CD4-positive, alpha-beta memory T cell (primary cell): ENCODE measurements at regions not wholly inside any gene's neighbourhood (a gene's known extent, or its start where the extent isn't known, plus 50 kb on each side); places are given as distances from the start of the nearest gene placed in this dataset.
A peak's percentile ranks its signal among the peaks of the same experiment; 100 is the strongest.

ENCODE experiments used
- CTCF ChIA-PET: fragments of 350-600 bp; sonication (Branson Sonifier 250); formaldehyde crosslinking; loops from one replicate; lab custom pipeline; 2021; ENCODE audit warnings: inconsistent platforms; ENCODE audit not compliant: partially characterized antibody; lab: Charles Lee
- POLR2A ChIA-PET: fragments of 350-600 bp; sonication (Branson Sonifier 250); formaldehyde crosslinking; loops from one replicate; lab custom pipeline; 2021; ENCODE audit not compliant: partially characterized antibody; lab: Charles Lee
- DNase-seq, 5 donors: peaks; one replicate each; pipeline versions ENCODE4 v3.0.0 to v3.0.0-alpha.2; 2020 to 2022; ENCODE audit warnings: mixed read lengths in 1 of 5
- H3K27ac ChIP-seq: one replicate; pipeline ENCODE4 v1.7.0; 2013; ENCODE audit warnings: low read depth, low read length
- H3K27me3 ChIP-seq: 2 replicates; pipeline ENCODE4 v1.7.0; 2013; ENCODE audit warnings: mild to moderate bottlenecking, low read length, moderate library complexity; ENCODE audit not compliant: insufficient read depth
- H3K36me3 ChIP-seq: 2 replicates; pipeline ENCODE4 v1.7.0; 2013; ENCODE audit warnings: mild to moderate bottlenecking, low read length, moderate library complexity; ENCODE audit not compliant: insufficient read depth
- H3K4me1 ChIP-seq: 2 replicates; pipeline ENCODE4 v1.7.0; 2013; ENCODE audit warnings: mild to moderate bottlenecking, low read length, moderate library complexity; ENCODE audit not compliant: insufficient read depth
- H3K4me3 ChIP-seq, 2 donors: one replicate each; pipeline ENCODE4 v1.7.0; 2013; ENCODE audit warnings: low read length in 2 of 2, mild to moderate bottlenecking in 1 of 2
- H3K9me3 ChIP-seq, 2 donors: one replicate each; pipeline ENCODE4 v1.7.0; 2013; ENCODE audit warnings: low read length in 2 of 2, control low read depth in 1 of 2; ENCODE audit not compliant: control insufficient read depth in 1 of 2
- H3K27ac Mint-ChIP-seq, 7 donors: one replicate each; pipeline ENCODE4 v1.8.0; 2020 to 2021; ENCODE audit warnings: mixed read lengths in 7 of 7, mild to moderate bottlenecking in 6 of 7, inconsistent platforms in 3 of 7, moderate library complexity in 3 of 7
- H3K27me3 Mint-ChIP-seq, 2 donors: one replicate each; pipeline ENCODE4 v1.8.0; 2020 to 2021; ENCODE audit warnings: mixed read lengths in 2 of 2
- H3K36me3 Mint-ChIP-seq, 2 donors: one replicate each; pipeline ENCODE4 v1.8.0; 2020 to 2021; ENCODE audit warnings: mixed read lengths in 2 of 2, inconsistent platforms in 1 of 2, mild to moderate bottlenecking in 1 of 2
- H3K4me1 Mint-ChIP-seq, 4 donors: one replicate each; pipeline ENCODE4 v1.8.0; 2020 to 2021; ENCODE audit warnings: mixed read lengths in 4 of 4, mild to moderate bottlenecking in 1 of 4
- H3K4me3 Mint-ChIP-seq, 8 donors: one replicate each; pipeline ENCODE4 v1.8.0; 2020 to 2021; ENCODE audit warnings: mixed read lengths in 8 of 8, mild to moderate bottlenecking in 7 of 8, moderate library complexity in 6 of 8, inconsistent platforms in 3 of 8
- H3K9me3 Mint-ChIP-seq, 8 donors: one replicate each; pipeline ENCODE4 v1.8.0; 2020 to 2021; ENCODE audit warnings: mixed read lengths in 8 of 8, mild to moderate bottlenecking in 5 of 8, inconsistent platforms in 3 of 8, moderate library complexity in 1 of 8
- intact Hi-C: fragments of 100-400 bp; cut with micrococcal nuclease; formaldehyde crosslinking; loops from one replicate; pipeline ENCODE4 v1.15.1; 2023

DNA sequence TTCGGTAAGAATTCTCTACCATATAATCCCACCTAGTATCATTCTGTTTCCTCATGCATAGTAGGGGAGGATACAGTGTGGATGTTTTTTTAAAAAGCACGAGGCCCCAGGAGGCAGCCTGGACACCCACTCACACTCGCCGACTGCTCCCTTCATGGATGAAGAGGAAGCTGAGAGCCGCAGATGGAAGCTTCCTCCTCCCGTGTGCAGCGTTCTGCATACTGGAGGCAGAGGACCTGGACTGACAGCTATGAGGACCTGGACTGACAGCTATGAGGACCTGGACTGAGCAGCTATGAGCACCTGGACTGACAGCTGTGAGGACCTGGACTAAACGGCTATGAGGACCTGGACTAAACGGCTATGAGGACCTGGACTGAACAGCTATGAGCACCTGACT lies 234.4 kb downstream of the NDUFA10 start:
- H3K4me3 Mint-ChIP-seq = no peak overlapping the region
- H3K27me3 Mint-ChIP-seq = peaks cover 2 to 4% of the 10 kb centered on the region in 2 donors

DNA sequence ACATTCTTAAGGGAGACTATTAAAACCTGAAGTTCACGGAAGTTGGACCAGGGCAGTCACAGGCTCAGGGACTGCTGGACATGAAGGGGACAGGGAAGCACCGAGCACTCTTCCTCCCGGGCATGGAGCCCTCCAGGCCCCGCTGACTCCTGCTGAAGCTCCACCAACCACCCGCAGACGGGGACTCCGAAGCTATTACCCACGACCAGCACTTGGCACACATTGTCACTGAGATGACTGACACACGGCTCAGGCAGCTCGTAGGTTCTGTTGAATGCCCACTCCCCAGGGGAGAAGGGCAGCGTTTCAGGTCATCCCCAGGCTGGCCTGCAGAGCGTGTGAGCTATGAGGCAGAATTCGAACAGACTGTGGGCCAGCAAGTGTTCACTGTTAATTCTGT lies 234.8 kb downstream of the NDUFA10 start:
- Histone ChIP-seq H3K4me3 (no peak overlapping the region), H3K27me3 (no peaks in the 10 kb centered on the region), H3K27ac (no peak overlapping the region), H3K36me3 (no peaks in the 10 kb centered on the region), H3K4me1 (no peaks in the 10 kb centered on the region), H3K9me3 (no peaks in the 10 kb centered on the region)
- Mint-ChIP-seq H3K4me1 (peaks cover 0 to 3% (median 0%) of the 10 kb centered on the region in 4 donors), H3K27me3 (peaks cover 2 to 4% of the 10 kb centered on the region in 2 donors), H3K36me3 (no peaks in the 10 kb centered on the region), H3K9me3 (peaks cover 0 to 11% (median 6%) of the 10 kb centered on the region in 8 donors), H3K4me3 (no peak overlapping the region), H3K27ac (no peak overlapping the region)
- DNase-seq = no peak
- ChIA-PET CTCF (no interaction called here), POLR2A (no interaction called here)
- intact Hi-C loops = no loop called here

More for the DNA sequence above, 234.4 kb downstream of the NDUFA10 start:
- POLR2A ChIA-PET = no interaction called here
- intact Hi-C loops = no loop called here
- H3K4me3 ChIP-seq = no peak overlapping the region
- no peak overlapping the region for H3K27ac ChIP-seq
- H3K4me1 ChIP-seq = no peaks in the 10 kb centered on the region
- no peaks in the 10 kb centered on the region for H3K9me3 ChIP-seq
- H3K27me3 ChIP-seq = no peaks in the 10 kb centered on the region
- CTCF ChIA-PET = no interaction called here
- DNase-seq = no peak
- Mint-ChIP-seq H3K27ac (peak overlapping the region in 1 of 7 donors; percentile 9), H3K4me1 (peaks cover 0 to 3% (median 0%) of the 10 kb centered on the region in 4 donors), H3K36me3 (no peaks in the 10 kb centered on the region), H3K9me3 (peaks cover 0 to 12% (median 7%) of the 10 kb centered on the region in 8 donors)
- no peaks in the 10 kb centered on the region for H3K36me3 ChIP-seq

DNA sequence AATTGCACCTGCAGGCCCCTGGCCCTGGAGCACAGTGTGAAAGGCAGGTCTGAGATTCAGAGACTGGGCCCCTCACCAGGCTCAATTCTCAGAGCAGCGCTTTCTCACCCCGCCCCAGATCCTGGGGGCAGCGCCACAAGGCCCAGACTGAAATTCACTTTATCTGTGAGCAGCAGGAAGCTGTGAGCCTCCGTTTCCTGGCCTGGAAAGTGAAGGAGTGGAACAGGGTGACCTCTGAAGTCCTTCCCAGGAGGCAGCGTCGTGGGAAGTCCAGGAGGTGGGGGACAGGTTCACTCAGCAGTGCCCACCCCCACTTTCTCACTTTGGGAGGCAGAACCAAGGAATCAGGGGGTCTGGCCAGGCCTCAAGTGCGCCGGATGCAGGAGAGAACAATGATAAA lies 235.4 kb downstream of the NDUFA10 start:
- Mint-ChIP-seq H3K4me3 (no peak overlapping the region), H3K27me3 (peaks cover 2 to 4% of the 10 kb centered on the region in 2 donors), H3K9me3 (peaks cover 0 to 12% (median 6%) of the 10 kb centered on the region in 8 donors), H3K4me1 (peaks cover 0 to 3% (median 0%) of the 10 kb centered on the region in 4 donors), H3K36me3 (no peaks in the 10 kb centered on the region), H3K27ac (no peak overlapping the region)
- Histone ChIP-seq H3K27me3 (no peaks in the 10 kb centered on the region), H3K9me3 (no peaks in the 10 kb centered on the region), H3K4me1 (no peaks in the 10 kb centered on the region), H3K4me3 (no peak overlapping the region), H3K27ac (no peak overlapping the region), H3K36me3 (no peaks in the 10 kb centered on the region)
- CTCF ChIA-PET = no interaction called here
- POLR2A ChIA-PET = no interaction called here
- intact Hi-C loops = no loop called here
- DNase-seq = no peak

DNA sequence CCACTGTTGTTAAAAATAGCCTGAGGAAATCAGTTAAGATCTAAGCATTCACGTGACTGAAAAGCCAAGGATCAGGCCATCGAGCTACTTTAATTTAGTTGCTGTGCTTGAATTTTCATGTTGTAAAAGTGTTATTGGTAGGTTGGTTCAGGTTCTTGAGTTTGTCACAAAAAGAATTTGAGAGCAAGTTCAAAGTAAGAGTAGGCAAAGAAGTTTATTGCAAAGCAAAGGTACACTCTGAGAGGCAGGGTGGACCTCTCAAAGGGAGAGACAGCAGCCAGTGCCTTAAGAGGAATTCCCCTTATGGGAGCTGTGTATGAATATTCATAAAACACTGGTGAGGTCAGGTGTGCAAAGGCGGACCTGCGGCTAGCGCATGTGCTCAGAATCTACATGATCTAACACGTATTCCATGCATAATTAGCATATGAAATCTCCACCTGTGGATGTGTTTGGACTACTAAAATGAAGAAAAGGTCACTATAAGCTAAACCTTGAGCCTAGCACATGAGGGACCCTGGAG lies 236.5 kb downstream of the NDUFA10 start:
- no peak overlapping the region for H3K27ac ChIP-seq
- intact Hi-C loops = no loop called here
- Mint-ChIP-seq H3K4me1 (peaks cover 0 to 3% (median 0%) of the 10 kb centered on the region in 4 donors), H3K36me3 (no peaks in the 10 kb centered on the region), H3K27ac (no peak overlapping the region), H3K4me3 (no peak overlapping the region), H3K9me3 (peaks cover 0 to 12% (median 6%) of the 10 kb centered on the region in 8 donors), H3K27me3 (peaks cover 2 to 4% of the 10 kb centered on the region in 2 donors)
- no peak for DNase-seq
- no peaks in the 10 kb centered on the region for H3K4me1 ChIP-seq
- H3K36me3 ChIP-seq = no peaks in the 10 kb centered on the region
- H3K27me3 ChIP-seq = no peaks in the 10 kb centered on the region
- ChIA-PET CTCF (no interaction called here), POLR2A (no interaction called here)
- H3K4me3 ChIP-seq = no peak overlapping the region
- H3K9me3 ChIP-seq = no peaks in the 10 kb centered on the region

DNA sequence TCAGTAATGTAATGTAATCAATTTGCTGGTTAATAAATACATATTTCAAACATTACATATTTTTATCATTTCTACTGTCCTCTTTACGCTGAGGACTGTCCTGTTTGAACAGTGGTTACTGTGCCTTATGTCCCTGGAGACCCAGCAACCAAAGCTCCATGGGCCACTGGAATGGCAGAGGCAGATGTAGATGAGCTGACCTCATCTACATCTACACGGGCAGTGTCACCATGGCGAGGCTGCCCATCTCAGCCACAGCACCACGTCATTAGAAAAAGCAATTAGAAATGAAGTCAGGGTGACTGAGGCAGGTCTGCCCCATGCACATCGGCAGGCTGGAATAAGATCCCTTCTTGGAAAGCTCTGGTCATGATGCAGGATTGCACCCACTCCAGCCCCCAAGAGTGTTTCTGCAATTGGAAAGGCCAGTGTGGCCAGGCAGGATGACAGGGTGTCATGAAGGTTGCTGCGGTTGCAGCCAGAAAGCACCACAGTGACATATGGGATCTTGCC lies 237.5 kb downstream of the NDUFA10 start:
- Histone ChIP-seq H3K9me3 (no peaks in the 10 kb centered on the region), H3K4me3 (no peak overlapping the region), H3K27me3 (no peaks in the 10 kb centered on the region), H3K4me1 (no peaks in the 10 kb centered on the region), H3K27ac (no peak overlapping the region), H3K36me3 (no peaks in the 10 kb centered on the region)
- no peak for DNase-seq
- Mint-ChIP-seq H3K4me1 (peaks cover 0 to 3% (median 0%) of the 10 kb centered on the region in 4 donors), H3K36me3 (no peaks in the 10 kb centered on the region), H3K9me3 (peaks cover 0 to 12% (median 6%) of the 10 kb centered on the region in 8 donors), H3K4me3 (no peak overlapping the region), H3K27me3 (peaks cover 2 to 4% of the 10 kb centered on the region in 2 donors), H3K27ac (no peak overlapping the region)
- CTCF ChIA-PET = no interaction called here
- POLR2A ChIA-PET = no interaction called here
- intact Hi-C loops = no loop called here

DNA sequence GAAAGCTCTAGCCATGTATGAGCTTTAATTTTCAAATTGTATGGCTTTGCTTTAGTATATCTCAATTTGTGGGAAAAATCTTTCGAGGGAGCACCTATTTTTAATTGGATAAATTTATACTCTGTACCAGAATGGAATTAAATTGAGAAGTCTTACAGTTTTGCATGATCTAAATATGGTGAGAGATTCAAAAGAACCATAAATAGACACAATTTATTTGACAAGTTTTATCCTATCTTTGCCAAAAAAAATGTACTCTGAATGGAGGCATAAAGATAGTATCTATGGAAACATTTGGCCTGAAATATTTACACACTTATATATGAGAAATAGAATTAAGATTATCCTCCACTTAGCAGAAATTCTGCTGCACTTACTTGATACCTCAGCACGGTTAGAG lies 238.4 kb downstream of the NDUFA10 start:
- H3K4me3 Mint-ChIP-seq = no peak overlapping the region
- CTCF ChIA-PET = no interaction called here

DNA sequence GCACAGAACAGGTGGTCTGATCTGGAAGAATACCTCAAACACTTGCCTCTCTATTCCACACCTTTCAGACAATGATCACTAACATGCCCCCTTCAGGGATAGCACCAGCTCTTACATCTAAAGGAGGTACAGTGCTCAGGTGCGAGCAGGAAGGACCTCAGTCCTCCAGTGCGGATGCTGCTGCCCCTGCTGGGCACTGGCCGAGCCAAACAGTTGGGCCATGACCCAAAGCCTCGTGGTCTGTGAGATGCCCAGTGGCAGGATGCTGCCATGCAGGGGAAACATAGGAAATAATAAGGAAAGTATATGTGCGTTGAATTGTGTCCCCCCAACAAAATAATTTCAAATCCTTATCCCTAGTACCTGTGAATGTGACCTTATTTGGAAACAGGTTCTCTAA lies 243.7 kb downstream of the NDUFA10 start:
- H3K27me3 Mint-ChIP-seq = peaks cover 5 to 12% of the 10 kb centered on the region in 2 donors

More for the DNA sequence above, 238.4 kb downstream of the NDUFA10 start:
- no peaks in the 10 kb centered on the region for H3K9me3 ChIP-seq
- peaks cover 0 to 12% (median 6%) of the 10 kb centered on the region in 8 donors for H3K9me3 Mint-ChIP-seq
- DNase-seq = no peak
- no peak overlapping the region for H3K27ac ChIP-seq
- H3K4me3 ChIP-seq = no peak overlapping the region
- no peak overlapping the region for H3K27ac Mint-ChIP-seq
- peaks cover 0 to 3% (median 0%) of the 10 kb centered on the region in 4 donors for H3K4me1 Mint-ChIP-seq
- no peaks in the 10 kb centered on the region for H3K36me3 ChIP-seq
- no peaks in the 10 kb centered on the region for H3K36me3 Mint-ChIP-seq
- peaks cover 2 to 4% of the 10 kb centered on the region in 2 donors for H3K27me3 Mint-ChIP-seq
- POLR2A ChIA-PET = no interaction called here
- H3K27me3 ChIP-seq = no peaks in the 10 kb centered on the region
- H3K4me1 ChIP-seq = no peaks in the 10 kb centered on the region
- intact Hi-C loops = no loop called here

More for the DNA sequence above, 243.7 kb downstream of the NDUFA10 start:
- intact Hi-C loops = no loop called here
- H3K4me3 Mint-ChIP-seq = no peak overlapping the region
- Histone ChIP-seq H3K27me3 (no peaks in the 10 kb centered on the region), H3K4me1 (no peaks in the 10 kb centered on the region), H3K9me3 (no peaks in the 10 kb centered on the region), H3K4me3 (no peak overlapping the region), H3K27ac (no peak overlapping the region), H3K36me3 (no peaks in the 10 kb centered on the region)
- no peak for DNase-seq
- peaks cover 0 to 16% (median 9%) of the 10 kb centered on the region in 8 donors for H3K9me3 Mint-ChIP-seq
- POLR2A ChIA-PET = no interaction called here
- H3K4me1 Mint-ChIP-seq = no peaks in the 10 kb centered on the region
- CTCF ChIA-PET = no interaction called here
- no peaks in the 10 kb centered on the region for H3K36me3 Mint-ChIP-seq
- H3K27ac Mint-ChIP-seq = no peak overlapping the region
